ENCODE measurements at regions not wholly inside any gene's neighbourhood (a gene's known extent, or its start where the extent isn't known, plus 50 kb on each side); places are given as distances from the start of the nearest gene placed in this dataset.

DNA sequence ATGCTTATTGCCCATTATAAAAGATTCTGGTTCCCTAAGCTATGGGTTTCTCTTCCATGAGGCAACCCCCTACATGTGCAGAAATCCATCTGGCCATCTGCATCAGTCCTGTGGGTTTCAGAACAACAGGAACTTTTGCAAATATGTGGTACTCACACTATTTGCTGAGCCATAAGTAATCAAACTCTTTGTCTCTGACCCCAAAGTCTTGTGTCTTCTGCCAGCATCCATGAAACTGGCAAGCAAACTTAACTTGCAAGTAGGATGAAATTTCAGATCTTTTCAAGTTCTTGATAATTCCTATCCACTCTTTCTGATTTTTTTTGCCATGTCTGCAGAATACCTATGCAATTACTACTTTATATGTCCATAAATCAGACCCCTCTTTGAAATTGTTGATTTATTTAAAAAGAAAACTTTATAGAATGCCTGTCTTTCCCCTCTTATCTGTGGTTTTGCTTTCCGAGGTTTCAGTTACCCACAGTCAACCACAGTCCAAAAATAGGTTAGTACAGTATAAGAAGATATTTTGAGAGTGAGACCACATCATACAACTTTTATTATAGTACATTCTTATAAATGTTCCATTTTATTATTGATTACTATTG, 158.4 kb upstream of the IRX3 start:
- Mint-ChIP-seq H3K36me3 (ENCODE audit: low read depth) (0 out of 3 replicates have a peak, but pooled peaks cover 5% of the 10 kb centered on the region), H3K4me1 (peaks cover 4% of the 10 kb centered on the region; the same call in 2 of the 3 replicates), H3K27ac (no peak overlapping the region), H3K9me3 (peaks cover 8% of the 10 kb centered on the region; the same call in 2 of the 3 replicates), H3K27me3 (ENCODE audit: insufficient read depth, low read depth, poor library complexity) (peaks cover 5% of the 10 kb centered on the region), H3K4me3 (no peak overlapping the region)
- TF ChIP-seq STAT1 (IDR thresholded peaks at IDR 0.05; ENCODE audit: unreplicated experiment) (no peak), ZNF114 (CRISPR knock-in tag; IDR thresholded peaks at IDR 0.05) (no peak), NANOG (IDR thresholded peaks at IDR 0.05; ENCODE audit: borderline replicate concordance) (no peak), CREB1 (CRISPR knock-in tag; IDR thresholded peaks at IDR 0.05; ENCODE audit: low read depth) (no peak), ZNF331 (CRISPR knock-in tag; IDR thresholded peaks at IDR 0.05; ENCODE audit: low read depth) (no peak), JUNB (IDR thresholded peaks at IDR 0.05; ENCODE audit: unreplicated experiment) (no peak), EZH2phosphoT487 (IDR thresholded peaks at IDR 0.05; ENCODE audit: unreplicated experiment) (no peak), EZH2 (IDR thresholded peaks at IDR 0.05; ENCODE audit: low read depth, unreplicated experiment) (no peak), POLR2AphosphoS5 (IDR thresholded peaks at IDR 0.05; ENCODE audit: low read depth) (no peak), ZNF462 (CRISPR knock-in tag; IDR thresholded peaks at IDR 0.05) (no peak)
- TF ChIP-seq, protein P1, sequence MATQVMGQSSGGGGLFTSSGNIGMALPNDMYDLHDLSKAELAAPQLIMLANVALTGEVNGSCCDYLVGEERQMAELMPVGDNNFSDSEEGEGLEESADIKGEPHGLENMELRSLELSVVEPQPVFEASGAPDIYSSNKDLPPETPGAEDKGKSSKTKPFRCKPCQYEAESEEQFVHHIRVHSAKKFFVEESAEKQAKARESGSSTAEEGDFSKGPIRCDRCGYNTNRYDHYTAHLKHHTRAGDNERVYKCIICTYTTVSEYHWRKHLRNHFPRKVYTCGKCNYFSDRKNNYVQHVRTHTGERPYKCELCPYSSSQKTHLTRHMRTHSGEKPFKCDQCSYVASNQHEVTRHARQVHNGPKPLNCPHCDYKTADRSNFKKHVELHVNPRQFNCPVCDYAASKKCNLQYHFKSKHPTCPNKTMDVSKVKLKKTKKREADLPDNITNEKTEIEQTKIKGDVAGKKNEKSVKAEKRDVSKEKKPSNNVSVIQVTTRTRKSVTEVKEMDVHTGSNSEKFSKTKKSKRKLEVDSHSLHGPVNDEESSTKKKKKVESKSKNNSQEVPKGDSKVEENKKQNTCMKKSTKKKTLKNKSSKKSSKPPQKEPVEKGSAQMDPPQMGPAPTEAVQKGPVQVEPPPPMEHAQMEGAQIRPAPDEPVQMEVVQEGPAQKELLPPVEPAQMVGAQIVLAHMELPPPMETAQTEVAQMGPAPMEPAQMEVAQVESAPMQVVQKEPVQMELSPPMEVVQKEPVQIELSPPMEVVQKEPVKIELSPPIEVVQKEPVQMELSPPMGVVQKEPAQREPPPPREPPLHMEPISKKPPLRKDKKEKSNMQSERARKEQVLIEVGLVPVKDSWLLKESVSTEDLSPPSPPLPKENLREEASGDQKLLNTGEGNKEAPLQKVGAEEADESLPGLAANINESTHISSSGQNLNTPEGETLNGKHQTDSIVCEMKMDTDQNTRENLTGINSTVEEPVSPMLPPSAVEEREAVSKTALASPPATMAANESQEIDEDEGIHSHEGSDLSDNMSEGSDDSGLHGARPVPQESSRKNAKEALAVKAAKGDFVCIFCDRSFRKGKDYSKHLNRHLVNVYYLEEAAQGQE (IDR thresholded peaks at IDR 0.05; ENCODE audit: unreplicated experiment) = no peak
- TF ChIP-seq, protein P2, sequence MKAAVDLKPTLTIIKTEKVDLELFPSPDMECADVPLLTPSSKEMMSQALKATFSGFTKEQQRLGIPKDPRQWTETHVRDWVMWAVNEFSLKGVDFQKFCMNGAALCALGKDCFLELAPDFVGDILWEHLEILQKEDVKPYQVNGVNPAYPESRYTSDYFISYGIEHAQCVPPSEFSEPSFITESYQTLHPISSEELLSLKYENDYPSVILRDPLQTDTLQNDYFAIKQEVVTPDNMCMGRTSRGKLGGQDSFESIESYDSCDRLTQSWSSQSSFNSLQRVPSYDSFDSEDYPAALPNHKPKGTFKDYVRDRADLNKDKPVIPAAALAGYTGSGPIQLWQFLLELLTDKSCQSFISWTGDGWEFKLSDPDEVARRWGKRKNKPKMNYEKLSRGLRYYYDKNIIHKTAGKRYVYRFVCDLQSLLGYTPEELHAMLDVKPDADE (IDR thresholded peaks at IDR 0.05) = no peak
- TF ChIP-seq, protein P3, sequence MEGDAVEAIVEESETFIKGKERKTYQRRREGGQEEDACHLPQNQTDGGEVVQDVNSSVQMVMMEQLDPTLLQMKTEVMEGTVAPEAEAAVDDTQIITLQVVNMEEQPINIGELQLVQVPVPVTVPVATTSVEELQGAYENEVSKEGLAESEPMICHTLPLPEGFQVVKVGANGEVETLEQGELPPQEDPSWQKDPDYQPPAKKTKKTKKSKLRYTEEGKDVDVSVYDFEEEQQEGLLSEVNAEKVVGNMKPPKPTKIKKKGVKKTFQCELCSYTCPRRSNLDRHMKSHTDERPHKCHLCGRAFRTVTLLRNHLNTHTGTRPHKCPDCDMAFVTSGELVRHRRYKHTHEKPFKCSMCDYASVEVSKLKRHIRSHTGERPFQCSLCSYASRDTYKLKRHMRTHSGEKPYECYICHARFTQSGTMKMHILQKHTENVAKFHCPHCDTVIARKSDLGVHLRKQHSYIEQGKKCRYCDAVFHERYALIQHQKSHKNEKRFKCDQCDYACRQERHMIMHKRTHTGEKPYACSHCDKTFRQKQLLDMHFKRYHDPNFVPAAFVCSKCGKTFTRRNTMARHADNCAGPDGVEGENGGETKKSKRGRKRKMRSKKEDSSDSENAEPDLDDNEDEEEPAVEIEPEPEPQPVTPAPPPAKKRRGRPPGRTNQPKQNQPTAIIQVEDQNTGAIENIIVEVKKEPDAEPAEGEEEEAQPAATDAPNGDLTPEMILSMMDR (conservative IDR thresholded peaks at IDR 0.05; ENCODE audit: low read depth in 2 of 2) = no peak
- no peaks in the 10 kb centered on the region for H3K36me3 ChIP-seq (ENCODE audit: insufficient read depth)
- H3K27me3 ChIP-seq (ENCODE audit: insufficient read depth) = no peaks in the 10 kb centered on the region
- no peaks in the 10 kb centered on the region for H3F3A ChIP-seq (replicated peaks; ENCODE audit: low read depth)
- H4K20me1 ChIP-seq (replicated peaks; ENCODE audit: insufficient read depth) = no peaks in the 10 kb centered on the region
- ATAC-seq (no peak), DNase-seq (ENCODE audit: low spot score) (no peak)
- H3K9me2 ChIP-seq (ENCODE audit: insufficient read depth) = no peaks in the 10 kb centered on the region
- H2AFZ ChIP-seq = no peak overlapping the region
- no peak overlapping the region for H3K4me2 ChIP-seq
- no peak overlapping the region for H3K4me3 ChIP-seq
- H3K79me2 ChIP-seq (replicated peaks; ENCODE audit: insufficient read depth) = no peaks in the 10 kb centered on the region
- no peaks in the 10 kb centered on the region for H3K4me1 ChIP-seq (ENCODE audit: insufficient read depth)
- H3K27ac ChIP-seq (ENCODE audit: low read depth) = no peak overlapping the region
